ENCODE measurements at regions not wholly inside any gene's neighbourhood (a gene's known extent, or its start where the extent isn't known, plus 50 kb on each side); places are given as distances from the start of the nearest gene placed in this dataset.

GRCh38 chr10:28939281-28940157 lies 262.2 kb downstream of the BAMBI start:
- TF ChIP-seq CTCF (IDR thresholded peaks at IDR 0.05; ENCODE audit: low read depth, low read length, poor library complexity, severe bottlenecking) (peak; percentile 30), EZH2phosphoT487 (IDR thresholded peaks at IDR 0.05; ENCODE audit: borderline replicate concordance, low read length) (no peak)

Data from DOHH2 (cell line).